ENCODE measurements at regions not wholly inside any gene's neighbourhood (a gene's known extent, or its start where the extent isn't known, plus 50 kb on each side); places are given as distances from the start of the nearest gene placed in this dataset.

- Histone ChIP-seq H3K36me3 (ENCODE audit: control insufficient read depth, insufficient read depth, low read length) (no peaks in the 10 kb centered on the region), H4K20me1 (ENCODE audit: control insufficient read depth, extremely low read depth, insufficient read depth, low read length) (no peaks in the 10 kb centered on the region), H3K27me3 (ENCODE audit: control insufficient read depth, insufficient read depth, low read length) (no peaks in the 10 kb centered on the region), H3K4me1 (ENCODE audit: control insufficient read depth, extremely low read depth, insufficient read depth, low read length) (no peaks in the 10 kb centered on the region), H3K9me3 (ENCODE audit: control insufficient read depth, insufficient read depth, low read depth, low read length) (no peaks in the 10 kb centered on the region), H3K9ac (ENCODE audit: insufficient read depth, low read length) (no peak overlapping the region), H3K27ac (ENCODE audit: insufficient read depth, low read length) (no peak overlapping the region), H2AFZ (ENCODE audit: low read length) (no peak overlapping the region), H3K79me2 (ENCODE audit: control insufficient read depth, insufficient read depth, low read length) (no peaks in the 10 kb centered on the region), H3K4me2 (ENCODE audit: extremely low read depth, insufficient read depth, low read length) (no peak overlapping the region), H3K4me3 (replicated peaks in 1 of 4; ENCODE audit: control extremely low read depth in 1 of 4, insufficient read depth in 1 of 4, low read depth in 3 of 4, low read length in 4 of 4) (no peak overlapping the region)
- no peak for DNase-seq (ENCODE audit: low read depth in 2 of 2)
- no peak for TF ChIP-seq EZH2 (IDR thresholded peaks at IDR 0.05; ENCODE audit: low read length, missing control alignments)
- TF ChIP-seq, protein P1, sequence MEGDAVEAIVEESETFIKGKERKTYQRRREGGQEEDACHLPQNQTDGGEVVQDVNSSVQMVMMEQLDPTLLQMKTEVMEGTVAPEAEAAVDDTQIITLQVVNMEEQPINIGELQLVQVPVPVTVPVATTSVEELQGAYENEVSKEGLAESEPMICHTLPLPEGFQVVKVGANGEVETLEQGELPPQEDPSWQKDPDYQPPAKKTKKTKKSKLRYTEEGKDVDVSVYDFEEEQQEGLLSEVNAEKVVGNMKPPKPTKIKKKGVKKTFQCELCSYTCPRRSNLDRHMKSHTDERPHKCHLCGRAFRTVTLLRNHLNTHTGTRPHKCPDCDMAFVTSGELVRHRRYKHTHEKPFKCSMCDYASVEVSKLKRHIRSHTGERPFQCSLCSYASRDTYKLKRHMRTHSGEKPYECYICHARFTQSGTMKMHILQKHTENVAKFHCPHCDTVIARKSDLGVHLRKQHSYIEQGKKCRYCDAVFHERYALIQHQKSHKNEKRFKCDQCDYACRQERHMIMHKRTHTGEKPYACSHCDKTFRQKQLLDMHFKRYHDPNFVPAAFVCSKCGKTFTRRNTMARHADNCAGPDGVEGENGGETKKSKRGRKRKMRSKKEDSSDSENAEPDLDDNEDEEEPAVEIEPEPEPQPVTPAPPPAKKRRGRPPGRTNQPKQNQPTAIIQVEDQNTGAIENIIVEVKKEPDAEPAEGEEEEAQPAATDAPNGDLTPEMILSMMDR (conservative IDR thresholded peaks at IDR 0.05 in 1 of 2, IDR thresholded peaks at IDR 0.05 in 1 of 2; ENCODE audit: low read depth in 1 of 2, low read length in 2 of 2) = no peak
These were observed 280.2 kb downstream of the KCNJ3 start for GRCh38 chr2:154978710-154979109.

DNA sequence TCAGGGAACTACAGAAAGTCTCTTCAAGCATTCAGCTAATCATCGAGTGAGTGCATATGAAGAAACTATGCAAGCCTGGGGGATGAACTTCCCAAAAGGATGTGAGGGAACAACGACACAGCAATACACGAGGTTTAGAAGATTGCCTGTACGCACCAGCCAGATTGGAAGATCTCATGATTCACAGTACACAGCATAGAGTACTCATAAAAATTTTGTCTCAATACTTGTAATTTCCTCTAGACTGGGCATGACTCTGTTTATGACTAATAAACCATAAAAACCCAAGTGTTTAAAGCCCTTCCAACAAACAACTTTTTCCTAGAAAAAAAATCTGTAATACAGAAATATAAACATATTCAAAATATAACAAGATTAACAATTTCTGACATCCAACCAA is 279.7 kb downstream of the KCNJ3 start:
- Histone ChIP-seq H2AFZ (ENCODE audit: low read length) (no peak overlapping the region), H4K20me1 (ENCODE audit: control insufficient read depth, extremely low read depth, insufficient read depth, low read length) (no peaks in the 10 kb centered on the region), H3K27me3 (ENCODE audit: control insufficient read depth, insufficient read depth, low read length) (no peaks in the 10 kb centered on the region), H3K9me3 (ENCODE audit: control insufficient read depth, insufficient read depth, low read depth, low read length) (no peaks in the 10 kb centered on the region), H3K4me2 (ENCODE audit: extremely low read depth, insufficient read depth, low read length) (no peak overlapping the region), H3K4me3 (replicated peaks in 1 of 4; ENCODE audit: control extremely low read depth in 1 of 4, insufficient read depth in 1 of 4, low read depth in 3 of 4, low read length in 4 of 4) (no peak overlapping the region), H3K79me2 (ENCODE audit: control insufficient read depth, insufficient read depth, low read length) (no peaks in the 10 kb centered on the region), H3K36me3 (ENCODE audit: control insufficient read depth, insufficient read depth, low read length) (no peaks in the 10 kb centered on the region), H3K27ac (ENCODE audit: insufficient read depth, low read length) (no peak overlapping the region), H3K4me1 (ENCODE audit: control insufficient read depth, extremely low read depth, insufficient read depth, low read length) (no peaks in the 10 kb centered on the region), H3K9ac (ENCODE audit: insufficient read depth, low read length) (no peak overlapping the region)
- DNase-seq (ENCODE audit: low read depth in 2 of 2) = no peak
- TF ChIP-seq EZH2 (IDR thresholded peaks at IDR 0.05; ENCODE audit: low read length, missing control alignments) = no peak
- TF ChIP-seq, protein P1 (conservative IDR thresholded peaks at IDR 0.05 in 1 of 2, IDR thresholded peaks at IDR 0.05 in 1 of 2; ENCODE audit: low read depth in 1 of 2, low read length in 2 of 2) = no peak

DNA sequence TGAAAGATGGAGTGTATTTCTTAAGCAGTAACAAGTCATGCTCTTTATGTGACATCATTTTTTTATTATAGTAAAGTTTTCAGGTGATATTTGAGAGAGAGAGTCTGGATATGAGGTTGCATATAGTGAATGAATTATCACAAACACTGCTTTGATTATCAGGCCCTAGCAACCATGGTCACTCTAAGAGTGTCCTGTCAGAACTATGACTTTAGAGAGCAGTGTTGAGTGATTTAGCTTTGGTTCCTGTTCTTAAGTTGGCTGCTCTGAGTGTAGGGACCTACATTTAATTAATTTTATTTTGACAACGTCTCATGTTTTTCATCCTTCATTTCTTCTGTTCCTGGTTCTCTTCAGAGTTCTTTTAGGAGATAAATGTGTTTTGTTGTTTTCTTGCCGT is 275.5 kb downstream of the KCNJ3 start:
- H3K36me3 ChIP-seq (ENCODE audit: control insufficient read depth, insufficient read depth, low read length) = no peaks in the 10 kb centered on the region
- no peak overlapping the region for H3K4me3 ChIP-seq (replicated peaks in 1 of 4; ENCODE audit: control extremely low read depth in 1 of 4, insufficient read depth in 1 of 4, low read depth in 3 of 4, low read length in 4 of 4)
- H4K20me1 ChIP-seq (ENCODE audit: control insufficient read depth, extremely low read depth, insufficient read depth, low read length) = no peaks in the 10 kb centered on the region
- H3K79me2 ChIP-seq (ENCODE audit: control insufficient read depth, insufficient read depth, low read length) = no peaks in the 10 kb centered on the region
- no peak overlapping the region for H2AFZ ChIP-seq (ENCODE audit: low read length)
- H3K9me3 ChIP-seq (ENCODE audit: control insufficient read depth, insufficient read depth, low read depth, low read length) = no peaks in the 10 kb centered on the region
- no peak for DNase-seq (ENCODE audit: low read depth in 2 of 2)
- no peaks in the 10 kb centered on the region for H3K27me3 ChIP-seq (ENCODE audit: control insufficient read depth, insufficient read depth, low read length)
- no peaks in the 10 kb centered on the region for H3K4me1 ChIP-seq (ENCODE audit: control insufficient read depth, extremely low read depth, insufficient read depth, low read length)
- no peak overlapping the region for H3K4me2 ChIP-seq (ENCODE audit: extremely low read depth, insufficient read depth, low read length)
- TF ChIP-seq EZH2 (IDR thresholded peaks at IDR 0.05; ENCODE audit: low read length, missing control alignments) = no peak
- TF ChIP-seq, protein P1 (conservative IDR thresholded peaks at IDR 0.05 in 1 of 2, IDR thresholded peaks at IDR 0.05 in 1 of 2; ENCODE audit: low read depth in 1 of 2, low read length in 2 of 2) = no peak
- no peak overlapping the region for H3K9ac ChIP-seq (ENCODE audit: insufficient read depth, low read length)
- H3K27ac ChIP-seq (ENCODE audit: insufficient read depth, low read length) = no peak overlapping the region

Data from fibroblast of lung (primary cell).